K562 (cell line): ENCODE measurements at regions not wholly inside any gene's neighbourhood (a gene's known extent, or its start where the extent isn't known, plus 50 kb on each side); places are given as distances from the start of the nearest gene placed in this dataset.
A peak's percentile ranks its signal among the peaks of the same experiment; 100 is the strongest.

Experiments
- ATAC-seq: fragments of 200-7000 bp; cut with Tn5 transposase; 3 replicates; pipeline ENCODE4 v1.9.1; 2020; ENCODE audit warnings: moderate library complexity
- BruUV-seq: library from RNA; stranded (reverse); fragments of 400-500 nt; replicated peaks from 2 replicates; lab custom pipeline; 2021; lab: Mats Ljungman, UMichigan
- CTCF ChIA-PET: fragments of 300-600 bp; formaldehyde crosslinking; extraction: SDS; loops from one replicate; lab custom pipeline; 2021; ENCODE audit warnings: low intra/inter-chr PET ratio; lab: Yijun Ruan, JAX
- POLR2A ChIA-PET: fragments of 300-600, 350-650 bp; sonication (Branson Sonifier 250); formaldehyde crosslinking; extraction: SDS; loops from one replicate; lab custom pipeline; 2021; ENCODE audit warnings: antibody characterized with exemption, inconsistent platforms; lab: Yijun Ruan, JAX
- DNase-seq, 4 experiments: peaks; one replicate each; pipeline versions ENCODE4 v3.0.0 to v3.0.0-alpha.2; 2011 to 2018; ENCODE audit warnings: low spot score in 3 of 4, mixed read lengths in 3 of 4; ENCODE audit errors: extremely low read depth in 1 of 4
- FAIRE-seq: peaks from 2 replicates; lab custom pipeline; 2011; peaks lifted over from hg19 to GRCh38; lab: Jason Lieb, UNC
- H2AFZ ChIP-seq: 2 replicates; pipeline ENCODE4 v1.6.0; 2011; ENCODE audit warnings: low read depth, low read length, control low read depth, inconsistent platforms
- H3K27ac ChIP-seq: fragments of 200-600 bp; 3 replicates; pipeline ENCODE4 v1.8.0; 2011; ENCODE audit warnings: low read depth, mild to moderate bottlenecking, control low read depth, inconsistent platforms, low read length, moderate library complexity, mixed read lengths; ENCODE audit errors: extremely low read depth
- H3K27me3 ChIP-seq, 2 experiments: fragments of 300-600 bp in 1 of 2; 2 replicates in 1 of 2; 3 replicates in 1 of 2; pipeline versions ENCODE4 v1.6.0 to v1.8.0; 2011; ENCODE audit warnings: inconsistent platforms in 2 of 2, low read length in 2 of 2, mild to moderate bottlenecking in 1 of 2, mixed read lengths in 1 of 2, moderate library complexity in 1 of 2; ENCODE audit not compliant: control insufficient read depth in 2 of 2, insufficient read depth in 2 of 2
- H3K36me3 ChIP-seq: fragments of 300-600 bp; 3 replicates; pipeline ENCODE4 v1.8.0; 2011; ENCODE audit warnings: mild to moderate bottlenecking, low read length, inconsistent platforms; ENCODE audit not compliant: control insufficient read depth, insufficient read depth
- H3K4me1 ChIP-seq, 2 experiments: fragments of 200-600 bp in 1 of 2; replicated peaks in 1 of 2; 2 replicates in 1 of 2; 3 replicates in 1 of 2; pipeline versions ENCODE4 v1.5.1 to v1.8.0; 2011; ENCODE audit warnings: inconsistent platforms in 2 of 2, low read length in 2 of 2, mild to moderate bottlenecking in 1 of 2, mixed read lengths in 1 of 2, moderate library complexity in 1 of 2; ENCODE audit not compliant: control insufficient read depth in 2 of 2, insufficient read depth in 2 of 2
- H3K4me2 ChIP-seq: 2 replicates; pipeline ENCODE4 v1.6.1; 2011; ENCODE audit warnings: low read length, control low read depth, inconsistent platforms, mixed read lengths; ENCODE audit not compliant: insufficient read depth
- H3K4me3 ChIP-seq: fragments of 200-600 bp; sonication (generic), shearing (Covaris generic); 2 replicates; pipeline ENCODE4 v1.5.1; 2016; ENCODE audit warnings: control low read depth, inconsistent platforms
- H3K79me2 ChIP-seq: fragments of 200-600 bp; 3 replicates; pipeline ENCODE4 v1.8.0; 2011; ENCODE audit warnings: low read length, inconsistent platforms; ENCODE audit not compliant: control insufficient read depth, insufficient read depth
- H3K9ac ChIP-seq, 2 experiments: 2 replicates each; pipeline versions ENCODE4 v1.6.0 to v1.6.1; 2011; ENCODE audit warnings: low read depth in 2 of 2, low read length in 2 of 2, control low read depth in 1 of 2, inconsistent platforms in 1 of 2, mild to moderate bottlenecking in 1 of 2, mixed read lengths in 1 of 2; ENCODE audit not compliant: insufficient read depth in 1 of 2
- H3K9me1 ChIP-seq: one replicate; pipeline ENCODE4 v1.6.0; 2011; ENCODE audit warnings: inconsistent platforms, mild to moderate bottlenecking, low read length, moderate library complexity; ENCODE audit not compliant: control insufficient read depth, insufficient read depth
- H3K9me3 ChIP-seq: replicated peaks from 2 replicates; pipeline ENCODE4 v1.5.1; 2011; ENCODE audit warnings: low read depth, low read length, inconsistent platforms; ENCODE audit not compliant: control insufficient read depth, insufficient read depth
- H4K20me1 ChIP-seq: replicated peaks from 2 replicates; pipeline ENCODE4 v1.6.1; 2011; ENCODE audit warnings: low read length, inconsistent platforms, mixed read lengths; ENCODE audit not compliant: control insufficient read depth, insufficient read depth
- AFF1 ChIP-seq, 2 experiments: fragments of 450-650 bp; IDR thresholded peaks; 2 replicates each; pipeline ENCODE4 v1.6.1; 2018; ENCODE audit warnings: mild to moderate bottlenecking in 2 of 2, low read depth in 1 of 2; ENCODE audit not compliant: partially characterized antibody in 2 of 2
- KLF16 ChIP-seq: IDR thresholded peaks from 2 replicates; pipeline ENCODE4 v1.6.1; 2016; ENCODE audit warnings: antibody characterized with exemption
- MCM3 ChIP-seq: fragments of 450-650 bp; IDR thresholded peaks from 2 replicates; pipeline ENCODE4 v1.6.1; 2016
- SIRT6 ChIP-seq: IDR thresholded peaks from one replicate; pipeline ENCODE4 v1.6.1; 2012; ENCODE audit warnings: low read depth, mild to moderate bottlenecking, control low read depth, inconsistent platforms, low read length, moderate library complexity
- TRIM24 ChIP-seq, 2 experiments: fragments of 450-650 bp; IDR thresholded peaks; 2 replicates each; pipeline ENCODE4 v1.6.1; 2016
- ZNF41 ChIP-seq: fragments of 250-450 bp; sonication (Bioruptor Pico); conservative IDR thresholded peaks from 2 replicates; pipeline ENCODE4 v1.4.0; 2020; ENCODE audit warnings: mild to moderate bottlenecking
- WGBS: fragments of 100-300 bp; shearing (Covaris generic); methylation state at CpG from one replicate; pipeline ENCODE4 v1.1.6; 2016; ENCODE audit warnings: low coverage, mixed read lengths; ENCODE audit not compliant: insufficient coverage; ENCODE audit errors: missing lambda C conversion rate; 5-methylcytosine and 5-hydroxymethylcytosine counted together
- in situ Hi-C: fragments of 300-500 bp; cut with MboI; formaldehyde crosslinking; loops from 4 replicates; pipeline ENCODE4 v1.15.0; 2018; ENCODE audit warnings: inconsistent platforms, mixed read lengths
- intact Hi-C: fragments of 100-400 bp; cut with micrococcal nuclease; formaldehyde crosslinking; loops from 2 replicates; pipeline ENCODE4 v1.14.2; 2022

- TF ChIP-seq AFF1 (IDR thresholded peaks at IDR 0.05; ENCODE audit: low read depth in 1 of 2, partially characterized antibody in 2 of 2) (no peak), ZNF41 (CRISPR knock-in tag) (no peak), TRIM24 (IDR thresholded peaks at IDR 0.05) (no peak), KLF16 (no peak)
- TF ChIP-seq, all 486 proteins: peak for 0
Observed at GRCh38 chr3:72652395-72652794, 195.8 kb downstream of the SHQ1 start (continued).

DNA sequence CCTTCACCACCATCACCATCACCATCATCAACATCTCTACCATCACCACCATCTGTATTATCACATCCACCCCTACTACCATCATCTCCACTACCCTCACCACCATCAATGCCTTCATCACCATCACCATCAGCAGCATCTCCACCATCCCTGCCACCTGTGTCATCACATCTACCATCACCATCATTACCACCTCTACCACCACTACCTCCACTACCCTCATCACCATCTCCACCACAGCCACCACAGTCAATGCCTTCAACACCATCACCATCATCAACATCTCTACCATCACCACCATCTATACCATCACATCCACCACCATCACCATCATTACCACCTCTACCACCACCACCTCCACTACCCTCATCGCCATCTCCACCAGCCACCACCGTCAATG is 196.7 kb downstream of the SHQ1 start:
- no peak for FAIRE-seq
- TF ChIP-seq MCM3 (0 out of 2 replicates have a peak, but pooled peaks have one; percentile 38), SIRT6 (no peak)

More for the DNA sequence above, 196.7 kb downstream of the SHQ1 start:
- DNase-seq, result no peak
- Histone ChIP-seq H3K9ac (no peak overlapping the region), H3K9me3 (no peaks in the 10 kb centered on the region), H3K4me1 (peaks cover 0 to 5% of the 10 kb centered on the region in 2 experiments; a peak in 2 of 5 replicates), H3K4me3 (no peak overlapping the region), H3K36me3 (no peaks in the 10 kb centered on the region), H3K4me2 (no peak overlapping the region), H2AFZ (no peak overlapping the region), H4K20me1 (no peaks in the 10 kb centered on the region), H3K27ac (no peak overlapping the region), H3K79me2 (no peaks in the 10 kb centered on the region), H3K9me1 (no peaks in the 10 kb centered on the region), H3K27me3 (no peaks in the 10 kb centered on the region; a peak in 1 of 5 replicates)
- CTCF ChIA-PET, result no interaction called here
- POLR2A ChIA-PET, result no interaction called here
- WGBS, result 9% methylated on average over 2 of the region's 2 CpGs
- in situ Hi-C loops (no loop called here), intact Hi-C loops (no loop called here)
- no peak for ATAC-seq
- BruUV-seq, result no TSS peak
